ENCODE measurements at regions not wholly inside any gene's neighbourhood (a gene's known extent, or its start where the extent isn't known, plus 50 kb on each side); places are given as distances from the start of the nearest gene placed in this dataset.

- H3K27ac ChIP-seq (ENCODE audit: low read depth in 1 of 2, low read length in 1 of 2), result no peak overlapping the region
- H3K9me3 ChIP-seq (ENCODE audit: control insufficient read depth in 4 of 4, insufficient read depth in 3 of 4, low read length in 3 of 4), result peaks cover 0 to 5% (median 0%) of the 10 kb centered on the region in 4 donors
- ATAC-seq (ENCODE audit: insufficient read depth, low FRiP score) (no peak), DNase-seq (no peak)
- no peaks in the 10 kb centered on the region for H3K4me1 ChIP-seq (ENCODE audit: control insufficient read depth in 5 of 5, insufficient read depth in 5 of 5, low read length in 5 of 5)
- H3K27me3 ChIP-seq (ENCODE audit: control insufficient read depth in 3 of 3, insufficient read depth in 3 of 3, low read length in 2 of 3), result no peaks in the 10 kb centered on the region
- H3K4me3 ChIP-seq, result no peak overlapping the region
- no peaks in the 10 kb centered on the region for H3K36me3 ChIP-seq (ENCODE audit: control insufficient read depth in 4 of 4, insufficient read depth in 4 of 4, low read length in 4 of 4)
- TF ChIP-seq CTCF (IDR thresholded peaks at IDR 0.05; ENCODE audit: control extremely low read depth, extremely low read depth), result no peak
- no peak overlapping the region for H3K9ac ChIP-seq (ENCODE audit: insufficient read depth in 1 of 2, low read length in 2 of 2)
- WGBS, 2 donors, result 70 to 82% methylated on average over 3 of the region's 3 CpGs
Measured at GRCh38 chr12:97017213-97017612, 110.2 kb downstream of the NEDD1 start.

GRCh38 chr12:97022536-97023230 is 115.6 kb downstream of the NEDD1 start:
- H3K4me3 ChIP-seq, result no peak overlapping the region
- H3K9ac ChIP-seq (ENCODE audit: insufficient read depth in 1 of 2, low read length in 2 of 2), result no peak overlapping the region
- WGBS, 2 donors, result 88 to 95% methylated on average over 4 of the region's 4 CpGs
- H3K4me1 ChIP-seq (ENCODE audit: control insufficient read depth in 5 of 5, insufficient read depth in 5 of 5, low read length in 5 of 5), result no peaks in the 10 kb centered on the region
- no peak for DNase-seq
- H3K9me3 ChIP-seq (ENCODE audit: control insufficient read depth in 4 of 4, insufficient read depth in 3 of 4, low read length in 3 of 4), result no peaks in the 10 kb centered on the region
- no peak for ATAC-seq (ENCODE audit: insufficient read depth, low FRiP score)
- H3K27ac ChIP-seq (ENCODE audit: low read depth in 1 of 2, low read length in 1 of 2), result no peak overlapping the region
- no peak for TF ChIP-seq CTCF (IDR thresholded peaks at IDR 0.05; ENCODE audit: control extremely low read depth, extremely low read depth)
- H3K36me3 ChIP-seq (ENCODE audit: control insufficient read depth in 4 of 4, insufficient read depth in 4 of 4, low read length in 4 of 4), result no peaks in the 10 kb centered on the region
- no peaks in the 10 kb centered on the region for H3K27me3 ChIP-seq (ENCODE audit: control insufficient read depth in 3 of 3, insufficient read depth in 3 of 3, low read length in 2 of 3)

DNA sequence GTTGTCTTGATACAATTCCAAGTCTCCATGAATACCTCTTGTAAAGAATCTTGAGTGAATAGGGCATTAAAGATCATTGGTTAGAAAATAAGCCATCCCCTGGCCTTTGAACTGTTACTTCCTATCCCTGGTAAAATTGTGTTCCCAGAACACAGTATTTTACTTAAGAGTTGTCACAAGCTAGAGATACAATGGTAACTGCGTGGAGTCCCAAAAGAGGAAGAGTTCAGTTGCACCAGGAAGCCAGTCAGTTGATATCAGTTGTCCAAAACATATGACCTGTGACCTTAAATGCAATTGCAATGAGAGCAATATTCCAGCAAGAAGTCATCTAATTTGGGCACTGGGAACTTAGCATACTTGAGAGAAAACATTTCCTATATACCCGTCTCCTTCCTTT is 117.3 kb downstream of the NEDD1 start:
- Histone ChIP-seq H3K4me1 (ENCODE audit: control insufficient read depth in 5 of 5, insufficient read depth in 5 of 5, low read length in 5 of 5) (no peaks in the 10 kb centered on the region), H3K9ac (ENCODE audit: insufficient read depth in 1 of 2, low read length in 2 of 2) (no peak overlapping the region), H3K27me3 (ENCODE audit: control insufficient read depth in 3 of 3, insufficient read depth in 3 of 3, low read length in 2 of 3) (no peaks in the 10 kb centered on the region), H3K27ac (ENCODE audit: low read depth in 1 of 2, low read length in 1 of 2) (no peak overlapping the region), H3K36me3 (ENCODE audit: control insufficient read depth in 4 of 4, insufficient read depth in 4 of 4, low read length in 4 of 4) (no peaks in the 10 kb centered on the region), H3K9me3 (ENCODE audit: control insufficient read depth in 4 of 4, insufficient read depth in 3 of 4, low read length in 3 of 4) (no peaks in the 10 kb centered on the region), H3K4me3 (no peak overlapping the region)
- 71 to 75% methylated on average over 2 of the region's 2 CpGs for WGBS, 2 donors
- DNase-seq (no peak), ATAC-seq (ENCODE audit: insufficient read depth, low FRiP score) (no peak)
- no peak for TF ChIP-seq CTCF (IDR thresholded peaks at IDR 0.05; ENCODE audit: control extremely low read depth, extremely low read depth)

GRCh38 chr12:97026901-97027300 is 119.8 kb downstream of the NEDD1 start:
- Histone ChIP-seq H3K9ac (ENCODE audit: insufficient read depth in 1 of 2, low read length in 2 of 2) (no peak overlapping the region), H3K27me3 (ENCODE audit: control insufficient read depth in 3 of 3, insufficient read depth in 3 of 3, low read length in 2 of 3) (no peaks in the 10 kb centered on the region), H3K4me3 (no peak overlapping the region), H3K36me3 (ENCODE audit: control insufficient read depth in 4 of 4, insufficient read depth in 4 of 4, low read length in 4 of 4) (no peaks in the 10 kb centered on the region), H3K27ac (ENCODE audit: low read depth in 1 of 2, low read length in 1 of 2) (no peak overlapping the region), H3K9me3 (ENCODE audit: control insufficient read depth in 4 of 4, insufficient read depth in 3 of 4, low read length in 3 of 4) (no peaks in the 10 kb centered on the region), H3K4me1 (ENCODE audit: control insufficient read depth in 5 of 5, insufficient read depth in 5 of 5, low read length in 5 of 5) (no peaks in the 10 kb centered on the region)
- ATAC-seq (ENCODE audit: insufficient read depth, low FRiP score), result no peak
- DNase-seq, result no peak
- no peak for TF ChIP-seq CTCF (IDR thresholded peaks at IDR 0.05; ENCODE audit: control extremely low read depth, extremely low read depth)
- 92 to 93% methylated on average over 2 of the region's 2 CpGs for WGBS, 2 donors

Data from lung (tissue), 11 donors.